OCI-M1 (cell line): ENCODE measurements at regions not wholly inside any gene's neighbourhood (a gene's known extent, or its start where the extent isn't known, plus 50 kb on each side); places are given as distances from the start of the nearest gene placed in this dataset.

Experiments
- DNase-seq: peaks from one replicate; lab custom pipeline; 2025; lab: John Stamatoyannopoulos, UW

- no peak for DNase-seq
Observed at GRCh38 chrX:151796576-151796975, 62.0 kb downstream of the CNGA2 start.

DNA sequence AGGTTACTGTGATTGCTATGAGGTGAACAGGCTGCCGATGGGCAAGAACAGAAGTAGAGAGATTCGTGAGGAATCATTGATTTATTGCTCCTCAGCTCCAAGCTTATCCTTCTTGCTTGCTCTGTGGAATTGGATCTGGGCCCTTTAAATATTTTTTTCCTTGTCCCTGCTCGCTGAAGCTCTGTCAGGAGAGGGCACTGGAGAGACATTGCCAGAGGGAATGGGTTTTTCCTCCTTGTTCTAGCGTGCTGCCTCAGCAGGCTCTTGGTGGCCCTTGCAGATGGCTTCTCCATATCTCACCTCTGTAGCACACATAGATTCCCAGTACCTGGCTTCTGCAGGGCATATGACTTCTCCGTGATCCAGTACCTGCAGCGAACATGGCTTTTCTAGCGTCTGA lies 67.4 kb downstream of the CNGA2 start:
- peak; percentile 0 for DNase-seq

- no peak for DNase-seq
Observed at GRCh38 chrX:151806967-151807540, 72.5 kb downstream of the CNGA2 start.

GRCh38 chrX:151812661-151813060 lies 78.1 kb downstream of the CNGA2 start:
- no peak for DNase-seq

GRCh38 chrX:151814767-151815166 lies 80.2 kb downstream of the CNGA2 start:
- no peak for DNase-seq

- DNase-seq = no peak
Observed at GRCh38 chrX:151815398-151815797, 80.9 kb downstream of the CNGA2 start.

DNA sequence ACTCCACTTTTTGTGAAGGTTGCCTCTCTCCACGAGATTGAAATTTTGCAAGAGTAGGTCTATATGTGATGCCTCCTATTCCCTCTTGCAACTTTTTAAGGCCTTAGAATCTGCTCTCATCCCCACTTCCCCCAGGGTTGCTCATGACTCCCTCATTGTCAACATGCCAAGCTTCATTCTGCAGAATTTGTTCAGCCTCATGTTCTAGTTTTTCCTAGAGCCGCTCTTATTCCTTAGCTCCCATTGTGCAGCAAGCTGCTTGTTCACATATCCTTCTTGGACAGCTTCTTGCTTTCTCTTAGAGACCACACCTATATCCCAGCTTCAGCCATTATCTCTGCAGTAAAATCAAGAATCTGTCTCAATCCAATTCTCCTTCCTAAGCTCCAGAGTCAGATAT lies 82.4 kb downstream of the CNGA2 start:
- no peak for DNase-seq

DNA sequence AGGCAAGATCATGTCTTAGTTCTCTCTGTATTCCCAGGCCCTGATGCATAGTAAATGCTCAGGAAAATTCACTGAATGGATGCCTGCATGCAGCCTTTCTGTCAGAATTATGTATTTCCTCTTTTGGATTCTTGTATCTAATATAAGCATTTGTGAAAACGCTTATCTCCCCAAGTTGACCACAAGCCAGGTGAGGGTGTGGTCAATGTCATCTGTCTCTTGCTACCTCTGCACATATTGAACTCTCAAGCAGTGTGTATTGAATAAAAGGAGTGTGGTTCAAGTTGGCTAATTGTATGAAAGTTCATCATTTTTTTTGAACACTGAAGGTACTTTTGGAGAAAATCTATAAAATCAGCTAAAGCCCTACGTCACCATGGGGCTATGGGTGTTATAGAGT lies 84.3 kb downstream of the CNGA2 start:
- no peak for DNase-seq

DNA sequence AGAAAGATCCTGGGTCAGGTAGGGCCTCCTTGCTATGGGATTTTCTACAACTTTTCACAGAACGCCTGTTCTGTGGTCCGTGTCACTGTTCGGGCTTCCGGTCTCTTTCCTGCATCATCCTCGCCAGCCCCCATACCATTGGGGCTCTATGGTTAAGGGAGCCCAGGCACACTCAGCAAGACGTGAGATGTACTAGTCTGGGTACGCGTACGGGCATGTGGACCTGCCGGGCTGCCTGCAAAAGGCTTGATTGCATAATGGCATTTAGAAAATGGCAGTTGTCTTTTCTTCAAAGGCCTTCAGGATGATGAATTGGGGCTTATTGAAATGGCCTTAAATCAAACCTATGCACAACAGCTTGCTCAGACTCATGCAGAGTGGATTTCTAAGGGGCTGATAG lies 86.7 kb downstream of the CNGA2 start:
- DNase-seq = no peak

DNA sequence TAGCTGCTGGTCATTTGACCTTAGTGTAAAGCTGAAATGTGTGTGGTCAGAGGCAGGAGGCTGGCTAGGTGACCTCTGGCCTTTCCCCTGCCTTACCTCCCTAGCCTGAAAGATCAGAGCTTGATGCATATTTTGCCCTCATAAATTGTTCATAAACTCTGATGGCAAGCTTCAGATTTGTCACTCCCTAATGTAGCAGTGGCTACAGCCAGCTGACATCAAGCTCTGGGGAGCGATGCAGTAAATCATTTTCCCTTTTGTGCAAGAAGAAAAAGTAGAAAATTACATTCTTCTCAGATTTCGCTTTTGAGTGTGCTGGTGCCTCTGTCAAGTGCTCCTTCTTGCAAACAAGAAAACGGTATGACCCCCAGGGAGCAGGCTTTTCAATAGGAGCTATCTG lies 87.7 kb upstream of the MAGEA4 start:
- DNase-seq = no peak

GRCh38 chrX:151825925-151826485 lies 86.7 kb upstream of the MAGEA4 start:
- peak; percentile 33 for DNase-seq

- DNase-seq = no peak
Observed at GRCh38 chrX:151828439-151829080, 84.1 kb upstream of the MAGEA4 start.

DNA sequence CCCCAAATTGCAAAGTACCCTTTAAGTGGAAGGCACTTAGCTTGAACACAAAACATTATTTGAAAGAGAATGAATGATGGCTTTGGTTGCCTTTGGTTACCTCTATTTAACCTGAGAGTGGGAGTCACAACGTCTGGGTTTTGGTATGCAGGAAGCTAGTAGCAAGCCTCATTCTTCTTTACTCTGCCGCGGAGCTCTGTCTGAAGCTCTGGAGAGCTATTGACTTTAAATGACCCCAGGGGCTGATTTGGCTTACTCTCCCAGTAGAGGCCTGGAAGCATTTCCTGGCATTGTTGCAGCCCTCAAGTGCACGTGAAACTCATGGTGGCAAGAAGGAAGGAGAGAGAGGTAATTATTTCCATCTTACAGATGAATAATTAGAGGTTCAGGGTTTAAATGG lies 81.8 kb upstream of the MAGEA4 start:
- DNase-seq = no peak

GRCh38 chrX:151852294-151852693 lies 60.4 kb upstream of the MAGEA4 start:
- DNase-seq = no peak

DNA sequence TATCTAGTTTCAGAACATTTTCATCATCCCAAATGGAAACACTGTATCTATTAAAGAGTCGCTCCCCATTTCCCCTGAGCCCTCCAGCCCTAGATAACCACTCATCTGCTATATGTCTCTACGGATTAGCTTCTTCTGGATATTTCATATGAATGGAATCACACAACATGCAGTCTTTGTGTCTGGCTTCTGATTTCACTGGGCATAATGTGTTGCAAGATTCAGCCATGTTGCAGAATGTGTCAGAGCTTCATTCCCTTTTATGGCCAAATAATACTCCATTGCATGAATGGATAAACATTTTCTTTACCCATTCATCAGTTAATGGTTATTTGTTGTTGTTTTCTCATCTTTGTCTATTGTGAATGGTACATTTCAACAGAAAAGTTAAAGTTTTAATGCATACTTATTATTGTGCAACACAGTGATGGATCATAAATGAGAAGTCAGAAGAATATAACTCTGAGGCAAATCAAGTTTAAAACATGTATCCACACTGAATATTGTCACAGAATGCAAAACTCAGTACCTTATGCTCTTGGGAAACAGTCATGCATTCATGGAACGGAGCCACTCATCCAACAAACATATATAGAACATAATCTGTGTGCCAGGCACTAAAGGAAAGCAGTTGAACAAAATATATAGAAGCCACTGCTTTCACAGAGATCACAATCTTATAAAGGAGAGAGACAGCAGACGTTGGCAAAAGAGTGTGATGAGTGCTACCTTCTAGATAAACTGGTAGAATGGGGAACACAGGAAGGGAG lies 57.8 kb upstream of the MAGEA4 start:
- DNase-seq = no peak

- DNase-seq = no peak
Observed at GRCh38 chrX:151859481-151859880, 53.2 kb upstream of the MAGEA4 start.

DNA sequence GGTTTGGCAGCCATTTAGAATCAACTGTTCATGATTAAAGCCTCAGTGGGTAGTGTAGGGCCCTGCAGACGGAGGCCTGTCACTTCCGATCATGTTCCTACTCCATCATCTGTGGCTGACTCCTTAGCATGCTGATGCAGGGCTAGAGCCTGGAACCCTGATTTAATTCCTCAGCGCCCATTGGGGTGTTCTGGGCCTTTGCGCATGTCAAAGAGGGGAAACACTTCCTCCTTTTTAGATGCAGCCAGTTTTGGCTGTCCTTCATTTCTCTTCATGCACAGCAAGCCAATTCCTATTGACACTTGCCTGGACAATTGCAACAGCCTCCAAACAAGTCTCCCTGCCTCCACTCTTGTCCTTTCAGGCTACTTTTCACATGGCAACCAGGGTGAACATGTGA lies 51.9 kb upstream of the MAGEA4 start:
- no peak for DNase-seq
